ENCODE measurements at regions not wholly inside any gene's neighbourhood (a gene's known extent, or its start where the extent isn't known, plus 50 kb on each side); places are given as distances from the start of the nearest gene placed in this dataset.
A peak's percentile ranks its signal among the peaks of the same experiment; 100 is the strongest.

- no peak for DNase-seq (ENCODE audit: low read depth)
Measured at GRCh38 chr4:108400309-108400708, 220.1 kb upstream of the RPL34 start.

- DNase-seq (ENCODE audit: low read depth), result no peak
Measured at GRCh38 chr4:108399610-108400265, 220.6 kb upstream of the RPL34 start.

DNA sequence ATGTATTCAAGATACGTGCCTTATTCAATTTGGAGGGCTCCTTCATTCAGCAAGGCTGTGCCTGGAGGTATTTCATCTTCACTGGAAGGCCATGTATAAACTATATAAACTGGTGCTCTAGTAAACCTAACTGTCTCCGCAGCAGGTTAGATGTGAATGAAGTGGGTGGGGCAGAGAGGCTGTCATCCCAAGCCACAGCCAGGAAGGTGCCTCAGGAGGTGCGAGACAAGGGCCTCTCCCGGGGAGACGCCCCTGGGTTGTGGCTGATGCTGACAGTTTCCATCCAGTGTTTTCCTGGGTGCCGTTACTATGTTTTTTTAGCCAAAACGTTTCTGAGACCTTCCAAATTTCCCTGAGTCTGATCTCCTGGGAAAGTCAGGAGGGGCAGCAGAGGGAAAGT is 221.5 kb upstream of the RPL34 start:
- no peak for DNase-seq (ENCODE audit: low read depth)

DNA sequence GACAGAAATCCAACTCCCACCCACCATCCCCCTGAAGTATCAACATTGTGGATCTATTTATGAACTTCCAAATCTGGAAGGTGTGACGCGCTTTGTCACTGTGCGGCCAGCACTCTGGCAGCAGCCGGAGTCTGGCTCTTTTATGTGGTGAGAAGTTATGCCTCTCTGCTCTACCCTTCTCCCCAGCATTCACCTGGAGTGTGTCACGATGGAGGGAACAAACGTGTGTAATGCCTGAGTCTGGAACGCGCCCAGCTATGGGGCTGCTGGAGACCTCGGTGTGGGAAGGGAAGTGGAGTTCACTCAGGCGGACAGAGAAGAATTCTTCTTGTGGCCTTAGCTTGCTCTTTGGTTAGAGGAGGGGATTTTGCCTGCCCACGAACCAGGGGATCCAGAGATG is 222.1 kb upstream of the RPL34 start:
- peak; percentile 64 for DNase-seq (ENCODE audit: low read depth)

DNA sequence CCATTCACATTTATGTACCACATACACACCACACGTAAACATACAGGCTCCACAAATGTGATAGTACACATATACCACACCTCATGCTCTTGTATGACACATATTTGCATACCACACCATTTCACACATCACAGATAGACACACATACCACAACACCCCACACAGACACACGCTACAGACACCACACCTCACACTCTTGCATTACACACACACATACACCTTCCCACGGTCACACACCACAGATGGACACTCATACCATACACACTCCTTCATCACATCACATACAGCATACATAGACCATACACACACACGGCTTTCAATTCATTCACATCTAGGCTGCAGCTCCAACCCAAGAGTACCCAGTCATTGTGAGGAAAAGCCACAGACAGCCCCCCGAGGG is 222.5 kb upstream of the RPL34 start:
- DNase-seq (ENCODE audit: low read depth), result no peak

- no peak for DNase-seq (ENCODE audit: low read depth)
Measured at GRCh38 chr4:108396900-108397497, 223.4 kb upstream of the RPL34 start.

DNA sequence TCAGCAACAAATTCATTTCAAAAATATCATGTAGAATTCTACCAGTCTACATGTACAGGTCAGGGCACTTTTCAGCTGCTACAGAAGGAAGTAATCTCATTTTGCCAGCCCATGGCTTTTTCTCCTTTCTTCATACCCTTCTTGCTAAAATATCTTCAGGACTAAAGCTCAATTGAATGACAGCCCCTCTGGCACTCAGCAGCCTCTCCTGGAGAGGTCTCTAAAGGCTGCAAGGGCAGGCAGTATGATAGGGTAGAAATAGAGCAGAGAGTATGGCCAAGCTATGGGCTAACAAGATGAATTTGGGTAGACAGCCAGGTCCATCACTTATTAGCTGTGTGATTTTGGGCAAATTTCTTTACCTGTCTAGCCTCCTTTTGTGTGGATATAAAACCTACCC is 224.6 kb upstream of the RPL34 start:
- DNase-seq (ENCODE audit: low read depth), result no peak

DNA sequence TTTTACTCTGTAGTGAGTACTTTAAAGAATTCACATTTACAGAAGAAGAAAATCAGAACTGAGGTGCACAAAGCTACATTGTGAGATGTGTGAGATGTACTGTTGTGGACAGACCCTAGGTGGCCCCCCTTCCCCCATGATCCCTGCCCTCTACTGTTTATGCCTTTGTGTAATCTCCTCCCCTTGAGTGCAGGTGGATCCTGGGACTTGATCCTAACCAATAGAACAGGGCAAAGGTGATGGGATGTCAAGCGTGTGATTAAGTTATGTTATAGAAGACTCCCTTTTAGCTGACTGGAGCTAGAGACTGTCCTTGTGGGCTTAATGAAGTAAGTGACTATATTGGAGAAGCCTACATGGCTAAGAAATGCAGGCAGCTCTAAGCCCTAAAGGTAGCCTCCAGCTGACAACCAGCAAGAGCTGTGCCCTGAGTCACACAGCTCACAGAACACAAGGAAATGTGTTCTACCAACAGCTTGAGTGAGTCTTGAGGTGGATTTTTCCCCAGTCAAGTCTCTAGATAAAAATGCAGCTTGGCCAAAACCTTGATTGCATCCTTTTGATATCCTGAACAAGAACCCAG is 225.2 kb upstream of the LEF1 start:
- DNase-seq (ENCODE audit: low read depth), result no peak

DNA sequence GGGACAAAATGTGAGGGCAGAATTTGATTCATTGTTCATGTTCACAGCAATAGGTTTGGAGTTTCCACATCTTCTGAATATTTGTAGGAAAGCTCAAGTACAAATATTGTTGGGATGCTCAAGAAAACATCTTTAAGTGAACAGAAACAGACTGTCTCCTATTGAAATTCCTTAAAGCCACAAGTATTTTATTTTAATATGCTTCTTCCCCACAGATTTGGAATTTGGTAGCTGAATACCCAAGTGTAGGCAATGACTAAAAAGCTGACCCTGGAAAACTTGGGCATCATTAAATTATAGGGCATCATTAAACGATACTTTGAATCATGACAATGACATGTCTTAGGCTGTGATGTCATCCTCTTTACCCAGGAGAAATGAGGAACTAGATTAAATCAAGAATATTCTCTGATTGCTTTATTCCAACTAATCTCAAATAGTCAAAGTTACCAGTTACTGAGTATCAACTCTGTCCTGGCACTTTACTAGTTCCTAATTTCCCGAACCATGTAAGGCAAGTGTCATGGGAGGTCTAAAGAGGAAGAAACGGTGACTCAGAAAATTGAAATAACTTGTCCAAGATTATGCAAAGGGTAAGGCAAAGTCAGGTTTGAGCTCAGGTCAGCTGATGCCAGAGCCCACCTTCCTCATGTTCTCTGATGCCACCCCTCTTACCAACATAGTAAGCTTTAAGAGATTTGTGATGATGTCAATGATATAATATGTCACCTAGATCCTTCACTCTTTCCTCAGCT is 223.1 kb upstream of the LEF1 start:
- DNase-seq (ENCODE audit: low read depth), result no peak

DNA sequence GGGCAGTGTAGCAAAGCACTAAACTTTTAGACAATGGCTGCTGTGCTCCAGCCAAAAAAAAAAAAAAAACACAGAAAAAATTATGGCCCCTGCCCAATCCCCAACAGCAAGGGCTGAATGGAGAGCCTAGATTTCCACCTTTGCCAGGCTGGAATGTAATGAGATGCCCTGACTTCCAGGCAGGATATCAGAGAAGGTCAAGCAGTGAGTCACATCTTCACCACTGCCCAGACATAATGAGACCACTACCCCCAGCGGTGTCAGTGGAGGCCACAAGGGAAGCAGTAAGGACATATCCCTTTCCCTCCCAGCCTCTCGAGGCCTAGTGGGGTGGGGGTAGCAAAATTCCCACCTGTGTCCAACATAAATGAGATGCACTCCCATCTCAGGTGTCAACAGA is 216.3 kb upstream of the LEF1 start:
- DNase-seq (ENCODE audit: low read depth), result peak; percentile 63

GRCh38 chr4:108384544-108384943 is 215.8 kb upstream of the LEF1 start:
- no peak for DNase-seq (ENCODE audit: low read depth)

DNA sequence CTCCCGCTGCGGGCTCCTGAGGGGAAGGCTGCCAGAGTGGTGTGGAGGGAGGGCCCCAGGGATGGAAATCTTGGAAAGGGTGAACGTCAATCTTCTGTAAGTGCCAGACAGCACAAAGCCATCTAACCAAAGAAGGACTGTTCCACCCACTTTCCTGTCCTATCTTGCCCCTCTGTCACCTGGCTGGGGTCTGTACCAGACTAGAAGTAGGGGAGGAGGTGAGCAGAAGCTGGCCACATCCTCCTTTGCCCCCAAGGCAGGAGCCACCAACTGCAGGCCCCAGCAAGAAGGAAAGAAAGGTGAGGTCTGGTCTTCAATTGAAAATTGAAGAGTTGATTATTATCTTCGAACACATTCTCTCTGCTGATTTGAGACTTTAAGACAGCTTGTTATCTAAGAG is 214.4 kb upstream of the LEF1 start:
- no peak for DNase-seq (ENCODE audit: low read depth)

GRCh38 chr4:108382751-108383150 is 214.0 kb upstream of the LEF1 start:
- DNase-seq (ENCODE audit: low read depth), result no peak

GRCh38 chr4:108378164-108378563 is 209.4 kb upstream of the LEF1 start:
- DNase-seq (ENCODE audit: low read depth), result no peak

DNA sequence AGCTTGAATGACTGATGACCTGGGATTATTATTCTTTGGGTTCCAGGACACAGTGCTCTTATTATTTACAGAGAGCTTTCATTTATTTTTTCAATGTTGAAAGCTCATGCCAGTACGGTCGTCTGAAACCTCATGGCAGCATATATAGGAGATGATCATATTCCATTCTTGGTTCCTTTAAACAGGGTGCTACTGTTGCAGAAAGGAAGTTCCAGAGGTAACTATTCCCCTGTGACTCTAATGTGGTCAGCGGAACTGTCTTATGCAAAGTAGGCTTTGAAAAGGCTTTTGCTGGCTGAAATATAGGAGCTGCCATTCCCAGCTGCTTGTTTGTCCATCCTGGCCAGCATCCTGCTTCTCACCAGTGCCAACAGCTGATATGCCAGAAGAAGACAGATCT is 208.3 kb upstream of the LEF1 start:
- DNase-seq (ENCODE audit: low read depth), result no peak

- no peak for DNase-seq (ENCODE audit: low read depth)
Measured at GRCh38 chr4:108375434-108375833, 206.7 kb upstream of the LEF1 start.

GRCh38 chr4:108372681-108373080 is 203.9 kb upstream of the LEF1 start:
- no peak for DNase-seq (ENCODE audit: low read depth)

GRCh38 chr4:108371282-108371681 is 202.6 kb upstream of the LEF1 start:
- no peak for DNase-seq (ENCODE audit: low read depth)

- DNase-seq (ENCODE audit: low read depth), result no peak
Measured at GRCh38 chr4:108370291-108371141, 201.8 kb upstream of the LEF1 start.

- no peak for DNase-seq (ENCODE audit: low read depth)
Measured at GRCh38 chr4:108369035-108369655, 200.4 kb upstream of the LEF1 start.

- no peak for DNase-seq (ENCODE audit: low read depth)
Measured at GRCh38 chr4:108367751-108368150, 199.0 kb upstream of the LEF1 start.

DNA sequence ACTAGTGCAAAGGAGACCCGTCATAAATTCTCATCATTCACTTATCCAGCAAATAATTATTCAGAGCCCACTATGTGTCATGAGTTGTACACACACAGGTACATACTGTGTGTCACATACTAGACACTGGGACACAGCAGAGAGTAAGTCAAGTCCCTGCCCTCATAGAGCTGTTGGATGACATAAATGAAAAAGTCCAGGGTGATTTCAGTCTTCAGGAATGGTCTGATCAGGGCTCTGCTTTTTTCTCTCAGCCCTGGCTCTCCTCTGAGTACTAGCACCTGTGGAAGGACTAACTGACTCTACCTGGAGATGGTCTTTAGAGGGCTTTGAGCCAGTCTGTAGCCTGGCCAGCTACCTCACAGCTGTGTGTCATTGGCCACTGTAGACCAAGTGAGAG is 198.0 kb upstream of the LEF1 start:
- no peak for DNase-seq (ENCODE audit: low read depth)

All from Daoy (cell line).